ENCODE measurements at regions not wholly inside any gene's neighbourhood (a gene's known extent, or its start where the extent isn't known, plus 50 kb on each side); places are given as distances from the start of the nearest gene placed in this dataset.

DNA sequence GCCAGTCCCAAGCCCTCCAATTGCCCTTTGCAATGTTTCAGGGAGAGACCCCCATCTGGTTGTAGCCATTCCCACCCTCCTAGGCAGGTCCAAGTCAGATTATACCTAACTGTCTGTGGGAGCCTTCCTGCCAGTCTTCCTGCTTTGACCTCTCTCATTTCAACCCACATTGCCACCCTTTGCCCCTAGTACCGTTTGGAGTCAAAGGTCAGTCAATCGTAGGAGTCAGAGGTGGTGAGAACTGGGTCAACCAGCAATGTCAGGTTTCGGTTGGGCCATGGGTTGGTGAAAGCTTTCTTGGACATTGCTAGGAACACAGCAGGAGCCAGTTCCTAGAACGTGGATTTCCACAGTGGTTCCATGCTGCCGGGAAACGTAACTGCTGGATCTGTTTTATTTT lies 269.4 kb upstream of the GHITM start:
- no peak for TF ChIP-seq FOSL1 (IDR thresholded peaks at IDR 0.05; ENCODE audit: insufficient read depth, low read depth, low read length)
- no peak for TF ChIP-seq POLR2A (IDR thresholded peaks at IDR 0.05; ENCODE audit: control extremely low read depth in 1 of 2, low read depth in 2 of 2, low read length in 2 of 2)
- TF ChIP-seq, protein P1, sequence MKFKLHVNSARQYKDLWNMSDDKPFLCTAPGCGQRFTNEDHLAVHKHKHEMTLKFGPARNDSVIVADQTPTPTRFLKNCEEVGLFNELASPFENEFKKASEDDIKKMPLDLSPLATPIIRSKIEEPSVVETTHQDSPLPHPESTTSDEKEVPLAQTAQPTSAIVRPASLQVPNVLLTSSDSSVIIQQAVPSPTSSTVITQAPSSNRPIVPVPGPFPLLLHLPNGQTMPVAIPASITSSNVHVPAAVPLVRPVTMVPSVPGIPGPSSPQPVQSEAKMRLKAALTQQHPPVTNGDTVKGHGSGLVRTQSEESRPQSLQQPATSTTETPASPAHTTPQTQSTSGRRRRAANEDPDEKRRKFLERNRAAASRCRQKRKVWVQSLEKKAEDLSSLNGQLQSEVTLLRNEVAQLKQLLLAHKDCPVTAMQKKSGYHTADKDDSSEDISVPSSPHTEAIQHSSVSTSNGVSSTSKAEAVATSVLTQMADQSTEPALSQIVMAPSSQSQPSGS (IDR thresholded peaks at IDR 0.05; ENCODE audit: low read length) = no peak
- TF ChIP-seq KDM5A (IDR thresholded peaks at IDR 0.05; ENCODE audit: low read length) = no peak
- no peaks in the 10 kb centered on the region for H3K9me3 ChIP-seq (ENCODE audit: insufficient read depth in 2 of 2, low read depth in 1 of 2, low read length in 1 of 2)
- no peaks in the 10 kb centered on the region; a peak in 2 of 7 replicates for H3K4me1 ChIP-seq (replicated peaks in 1 of 4; ENCODE audit: control insufficient read depth in 3 of 4, insufficient read depth in 4 of 4, low read length in 3 of 4)

More for the DNA sequence above, 269.4 kb upstream of the GHITM start:
- Histone ChIP-seq H3K27ac (ENCODE audit: low read depth, low read length) (no peak overlapping the region), H3K23me2 (ENCODE audit: low read depth, low read length) (no peaks in the 10 kb centered on the region), H3K18ac (ENCODE audit: extremely low read depth, low read length) (no peak overlapping the region), H3K79me1 (ENCODE audit: low read depth, low read length) (no peaks in the 10 kb centered on the region), H4K8ac (ENCODE audit: extremely low read depth, insufficient read depth, low read length) (no peak overlapping the region), H2BK12ac (ENCODE audit: low read depth, low read length) (no peak overlapping the region), H2BK15ac (ENCODE audit: low read length) (no peak overlapping the region), H3K4me2 (ENCODE audit: insufficient read depth in 1 of 2, low read depth in 2 of 2, low read length in 2 of 2) (no peak overlapping the region), H3K4me3 (ENCODE audit: extremely low read depth in 1 of 4, insufficient read depth in 2 of 4, low read depth in 3 of 4, low read length in 4 of 4) (no peak overlapping the region), H3K36me3 (ENCODE audit: control insufficient read depth in 2 of 4, insufficient read depth in 4 of 4, low read length in 3 of 4) (no peaks in the 10 kb centered on the region), H3K14ac (ENCODE audit: insufficient read length) (no peak overlapping the region), H2AFZ (ENCODE audit: low read length) (no peak overlapping the region), H2BK120ac (replicated peaks; ENCODE audit: low read depth, low read length) (no peak overlapping the region), H3K23ac (ENCODE audit: insufficient read length) (no peak overlapping the region), H3K79me2 (ENCODE audit: control insufficient read depth in 1 of 2, insufficient read depth in 2 of 2, low read length in 2 of 2) (no peaks in the 10 kb centered on the region), H3K4ac (replicated peaks; ENCODE audit: insufficient read length, low read depth, low read length) (no peak overlapping the region), H4K20me1 (replicated peaks in 1 of 2; ENCODE audit: control insufficient read depth in 1 of 2, insufficient read depth in 2 of 2, low read length in 2 of 2) (no peaks in the 10 kb centered on the region), H3K56ac (replicated peaks; ENCODE audit: insufficient read length, low read depth, low read length) (no peak overlapping the region), H4K5ac (ENCODE audit: insufficient read length, low read depth, low read length) (no peak overlapping the region), H4K91ac (replicated peaks; ENCODE audit: insufficient read length, low read length) (no peak overlapping the region), H3K9ac (replicated peaks in 1 of 4; ENCODE audit: extremely low read depth in 1 of 4, low read depth in 3 of 4, low read length in 3 of 4) (no peak overlapping the region), H2BK5ac (ENCODE audit: low read depth, low read length) (no peak overlapping the region), H2BK20ac (ENCODE audit: low read length) (no peak overlapping the region), H3K27me3 (replicated peaks in 1 of 4; ENCODE audit: control insufficient read depth in 3 of 4, extremely low read depth in 1 of 4, insufficient read depth in 3 of 4, low read length in 3 of 4) (no peaks in the 10 kb centered on the region), H2AK5ac (ENCODE audit: low read depth, low read length) (no peak overlapping the region)
- POLR2A ChIA-PET (ENCODE audit: partially characterized antibody) = no interaction called here
- no peak for FAIRE-seq
- WGBS, 2 experiments (ENCODE audit: extremely low coverage in 1 of 2, insufficient coverage in 1 of 2, insufficient read length in 1 of 2, insufficient replicate concordance in 2 of 2, low coverage in 1 of 2, low lambda C conversion rate in 2 of 2, missing lambda C conversion rate in 1 of 2) = 97% methylated on average over 6 of the region's 6 CpGs; no CpG with 5 or more reads in 1 of the 2 experiments
- CTCF ChIA-PET (ENCODE audit: partially characterized antibody) = interaction anchor here (1.0 to 7.7 kb wide), 16 partner anchors 42 to 947 kb away, joined by 3 to 85 read pairs (median 4); no protein-coding TSS in a partner anchor
- DNase-seq (ENCODE audit: low read depth in 1 of 2, low spot score in 2 of 2) = no peak
